Liver (tissue), 8 donors: ENCODE measurements at regions not wholly inside any gene's neighbourhood (a gene's known extent, or its start where the extent isn't known, plus 50 kb on each side); places are given as distances from the start of the nearest gene placed in this dataset.

Experiments
- DNase-seq: peaks from one replicate; pipeline ENCODE4 v3.0.0-alpha.2; 2017; ENCODE audit warnings: low spot score
- H3K27ac ChIP-seq, 2 donors: one replicate each; pipeline ENCODE4 v1.7.0; 2013; ENCODE audit warnings: inconsistent platforms in 2 of 2, low read length in 2 of 2, control low read depth in 1 of 2, low read depth in 1 of 2, mild to moderate bottlenecking in 1 of 2
- H3K27me3 ChIP-seq, 4 donors: one replicate each; pipeline versions ENCODE4 v1.6.1 to v1.7.0; 2013; ENCODE audit warnings: low read length in 3 of 4, inconsistent platforms in 1 of 4, mild to moderate bottlenecking in 1 of 4, moderate library complexity in 1 of 4; ENCODE audit not compliant: control insufficient read depth in 4 of 4, insufficient read depth in 4 of 4
- H3K36me3 ChIP-seq, 4 donors: one replicate each; pipeline versions ENCODE4 v1.6.1 to v1.7.0; 2013; ENCODE audit warnings: low read length in 3 of 4, mild to moderate bottlenecking in 3 of 4, low read depth in 1 of 4, moderate library complexity in 1 of 4; ENCODE audit not compliant: control insufficient read depth in 4 of 4, insufficient read depth in 3 of 4
- H3K4me1 ChIP-seq, 4 donors: one replicate each; pipeline versions ENCODE4 v1.6.1 to v1.7.0; 2013; ENCODE audit warnings: low read length in 3 of 4, mild to moderate bottlenecking in 3 of 4, moderate library complexity in 1 of 4; ENCODE audit not compliant: control insufficient read depth in 4 of 4, insufficient read depth in 4 of 4
- H3K4me3 ChIP-seq, 3 donors: one replicate each; pipeline versions ENCODE4 v1.6.1 to v1.7.0; 2013; ENCODE audit warnings: low read length in 3 of 3, control low read depth in 1 of 3, low read depth in 1 of 3, mild to moderate bottlenecking in 1 of 3
- H3K9ac ChIP-seq, 2 donors: one replicate each; pipeline ENCODE4 v1.7.0; 2013; ENCODE audit warnings: low read length in 2 of 2, mild to moderate bottlenecking in 2 of 2, moderate library complexity in 2 of 2, control low read depth in 1 of 2, low read depth in 1 of 2
- H3K9me3 ChIP-seq, 4 donors: one replicate each; pipeline versions ENCODE4 v1.6.1 to v1.7.0; 2013; ENCODE audit warnings: low read length in 3 of 4; ENCODE audit not compliant: control insufficient read depth in 4 of 4
- ATF3 ChIP-seq: IDR thresholded peaks from 2 replicates; pipeline ENCODE4 v1.6.1; 2016; ENCODE audit warnings: antibody characterized with exemption
- CTCF ChIP-seq: fragments of 150-350 bp; IDR thresholded peaks from 2 replicates; pipeline ENCODE4 v1.5.1; 2017; ENCODE audit warnings: improper control_type of control experiment, low read depth, low read length; ENCODE audit not compliant: missing input control
- EGR1 ChIP-seq, 2 donors: IDR thresholded peaks; 2 replicates each; pipeline ENCODE4 v1.6.1; 2016 to 2018; ENCODE audit warnings: antibody characterized with exemption in 2 of 2, low read depth in 2 of 2
- FOXA2 ChIP-seq: IDR thresholded peaks from 2 replicates; pipeline ENCODE4 v1.6.1; 2016; ENCODE audit warnings: antibody characterized with exemption
- GABPA ChIP-seq, 2 donors: IDR thresholded peaks in 1 of 2; conservative IDR thresholded peaks in 1 of 2; 2 replicates each; pipeline ENCODE4 v1.6.1; 2016; ENCODE audit warnings: antibody characterized with exemption in 2 of 2, mild to moderate bottlenecking in 1 of 2, moderate library complexity in 1 of 2
- HNF4A ChIP-seq, 2 donors: conservative IDR thresholded peaks; 2 replicates each; pipeline ENCODE4 v1.6.1; 2016; ENCODE audit warnings: antibody characterized with exemption in 2 of 2, mild to moderate bottlenecking in 2 of 2
- HNF4G ChIP-seq: IDR thresholded peaks from 2 replicates; pipeline ENCODE4 v1.6.1; 2016; ENCODE audit warnings: antibody characterized with exemption
- JUND ChIP-seq, 2 donors: IDR thresholded peaks; 2 replicates each; pipeline ENCODE4 v1.6.1; 2016; ENCODE audit warnings: antibody characterized with exemption in 2 of 2
- MAX ChIP-seq: IDR thresholded peaks from 2 replicates; pipeline ENCODE4 v1.6.1; 2016; ENCODE audit warnings: antibody characterized with exemption
- NR2F2 ChIP-seq: IDR thresholded peaks from 2 replicates; pipeline ENCODE4 v1.6.1; 2016; ENCODE audit warnings: antibody characterized with exemption
- RAD21 ChIP-seq, 2 donors: IDR thresholded peaks; 2 replicates each; pipeline ENCODE4 v1.6.1; 2016; ENCODE audit warnings: antibody characterized with exemption in 2 of 2, mild to moderate bottlenecking in 2 of 2
- REST ChIP-seq: IDR thresholded peaks from 2 replicates; pipeline ENCODE4 v1.6.1; 2016; ENCODE audit warnings: antibody characterized with exemption, mild to moderate bottlenecking
- RXRA ChIP-seq, 2 donors: IDR thresholded peaks; 2 replicates each; pipeline ENCODE4 v1.6.1; 2017 to 2018; ENCODE audit warnings: antibody characterized with exemption in 2 of 2, mild to moderate bottlenecking in 1 of 2
- SP1 ChIP-seq: IDR thresholded peaks from 2 replicates; pipeline ENCODE4 v1.6.1; 2018; ENCODE audit warnings: antibody characterized with exemption, mild to moderate bottlenecking
- TAF1 ChIP-seq: conservative IDR thresholded peaks from 2 replicates; pipeline ENCODE4 v1.6.1; 2016; ENCODE audit warnings: antibody characterized with exemption, mild to moderate bottlenecking
- YY1 ChIP-seq: IDR thresholded peaks from 2 replicates; pipeline ENCODE4 v1.6.1; 2016; ENCODE audit warnings: antibody characterized with exemption, mild to moderate bottlenecking
- ZBTB33 ChIP-seq: IDR thresholded peaks from 2 replicates; pipeline ENCODE4 v1.6.1; 2016; ENCODE audit warnings: antibody characterized with exemption
- WGBS: extraction: QIAGEN DNeasy Blood & Tissue Kit; methylation state at CpG from one replicate; pipeline ENCODE4 v1.1.7; 2013; 5-methylcytosine and 5-hydroxymethylcytosine counted together
- donor health status: healthy.
- donor health status: healthy.
- donor health status: healthy.
- donor health status: healthy.
- donor health status: healthy.

- H3K36me3 ChIP-seq = no peaks in the 10 kb centered on the region
- H3K27me3 ChIP-seq = peaks cover 0 to 4% (median 0%) of the 10 kb centered on the region in 4 donors
- H3K4me3 ChIP-seq = no peak overlapping the region
- H3K9me3 ChIP-seq = no peaks in the 10 kb centered on the region
- H3K4me1 ChIP-seq = peaks cover 0 to 6% (median 1%) of the 10 kb centered on the region in 4 donors
- no peak for TF ChIP-seq EGR1 (IDR thresholded peaks at IDR 0.05; ENCODE audit: low read depth in 2 of 2)
- TF ChIP-seq YY1 = no peak
- TF ChIP-seq HNF4G = no peak
- TF ChIP-seq REST = no peak
- TF ChIP-seq HNF4A (conservative IDR thresholded peaks at IDR 0.05) = no peak
- no peak for TF ChIP-seq JUND (IDR thresholded peaks at IDR 0.05)
- no peak for TF ChIP-seq RAD21 (IDR thresholded peaks at IDR 0.05)
- no peak for TF ChIP-seq RXRA (IDR thresholded peaks at IDR 0.05)
- no peak for TF ChIP-seq NR2F2
- TF ChIP-seq MAX = no peak
- TF ChIP-seq CTCF = no peak
- TF ChIP-seq SP1 = no peak
- TF ChIP-seq ZBTB33 = no peak
- TF ChIP-seq ATF3 = no peak
- TF ChIP-seq TAF1 = no peak
- TF ChIP-seq GABPA (IDR thresholded peaks at IDR 0.05 in 1 of 2, conservative IDR thresholded peaks at IDR 0.05 in 1 of 2) = no peak
- TF ChIP-seq FOXA2 = no peak
- DNase-seq = no peak
- no peak overlapping the region for H3K27ac ChIP-seq
- 80% methylated on average over 4 of the region's 4 CpGs for WGBS
- no peak overlapping the region for H3K9ac ChIP-seq
Measured at GRCh38 chr7:54860003-54860775, 101.2 kb upstream of the SEC61G start.
